ENCODE measurements at regions not wholly inside any gene's neighbourhood (a gene's known extent, or its start where the extent isn't known, plus 50 kb on each side); places are given as distances from the start of the nearest gene placed in this dataset.

DNA sequence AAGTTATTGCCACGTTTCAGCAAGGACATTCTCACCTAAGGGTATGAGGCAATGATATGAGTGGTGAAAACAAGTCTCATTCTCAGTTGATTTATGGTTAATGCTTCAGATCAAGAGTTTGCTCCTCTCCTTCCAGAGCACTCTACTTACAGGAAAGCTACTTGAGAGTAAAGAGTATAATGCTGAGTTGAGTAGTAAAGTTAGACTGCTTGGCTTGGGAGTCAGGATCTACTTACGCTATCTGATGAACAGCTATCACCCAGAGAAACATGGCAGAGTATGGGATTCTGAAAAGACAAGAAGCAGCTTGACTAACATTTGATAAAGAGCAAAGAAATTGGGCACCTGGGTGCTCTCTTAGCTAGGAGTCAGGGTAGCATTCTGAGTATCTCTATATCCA lies 211.8 kb downstream of the GLUD2 start:
- TF ChIP-seq, protein P1, sequence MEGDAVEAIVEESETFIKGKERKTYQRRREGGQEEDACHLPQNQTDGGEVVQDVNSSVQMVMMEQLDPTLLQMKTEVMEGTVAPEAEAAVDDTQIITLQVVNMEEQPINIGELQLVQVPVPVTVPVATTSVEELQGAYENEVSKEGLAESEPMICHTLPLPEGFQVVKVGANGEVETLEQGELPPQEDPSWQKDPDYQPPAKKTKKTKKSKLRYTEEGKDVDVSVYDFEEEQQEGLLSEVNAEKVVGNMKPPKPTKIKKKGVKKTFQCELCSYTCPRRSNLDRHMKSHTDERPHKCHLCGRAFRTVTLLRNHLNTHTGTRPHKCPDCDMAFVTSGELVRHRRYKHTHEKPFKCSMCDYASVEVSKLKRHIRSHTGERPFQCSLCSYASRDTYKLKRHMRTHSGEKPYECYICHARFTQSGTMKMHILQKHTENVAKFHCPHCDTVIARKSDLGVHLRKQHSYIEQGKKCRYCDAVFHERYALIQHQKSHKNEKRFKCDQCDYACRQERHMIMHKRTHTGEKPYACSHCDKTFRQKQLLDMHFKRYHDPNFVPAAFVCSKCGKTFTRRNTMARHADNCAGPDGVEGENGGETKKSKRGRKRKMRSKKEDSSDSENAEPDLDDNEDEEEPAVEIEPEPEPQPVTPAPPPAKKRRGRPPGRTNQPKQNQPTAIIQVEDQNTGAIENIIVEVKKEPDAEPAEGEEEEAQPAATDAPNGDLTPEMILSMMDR (IDR thresholded peaks at IDR 0.05; ENCODE audit: low read depth, low read length) = no peak
- TF ChIP-seq EZH2phosphoT487 (IDR thresholded peaks at IDR 0.05; ENCODE audit: low read depth) = no peak
